ENCODE measurements at regions not wholly inside any gene's neighbourhood (a gene's known extent, or its start where the extent isn't known, plus 50 kb on each side); places are given as distances from the start of the nearest gene placed in this dataset.

DNA sequence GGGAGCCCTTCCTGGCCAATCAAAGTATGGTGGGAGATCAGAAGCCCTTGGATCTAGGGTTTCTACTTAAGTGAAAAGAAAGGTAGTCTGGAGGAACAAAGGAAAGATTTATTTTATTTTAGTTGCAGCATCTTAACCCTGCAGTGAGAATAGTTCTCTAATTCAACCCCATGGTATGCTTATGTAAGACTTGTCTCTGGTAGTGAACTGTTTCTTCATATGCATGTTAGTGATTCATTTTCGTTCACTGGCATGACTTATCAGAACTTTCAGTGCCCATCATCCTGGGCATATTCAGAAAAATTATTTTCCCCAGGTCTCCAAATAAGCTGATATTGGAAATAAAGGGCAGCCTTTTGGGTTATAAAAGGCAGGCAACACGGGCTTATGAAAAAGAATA lies 1058.8 kb downstream of the NLGN4Y start:
- H3K9me3 Mint-ChIP-seq (ENCODE audit: low read depth) = peaks cover 2% of the 10 kb centered on the region
- no peaks in the 10 kb centered on the region for H3K27me3 Mint-ChIP-seq
- ATAC-seq (no peak), DNase-seq (no peak)
- ChIA-PET CTCF (interaction anchor here (0.6 kb wide), 1 partner anchor 252 kb away, joined by 4 read pairs; no protein-coding TSS in a partner anchor), POLR2A (no interaction called here)
- H3K4me3 Mint-ChIP-seq = no peak overlapping the region
- H3K36me3 Mint-ChIP-seq (ENCODE audit: low read depth) = no peaks in the 10 kb centered on the region
- no peak overlapping the region for H3K27ac Mint-ChIP-seq
- intact Hi-C loops (cut with DNase I, micrococcal nuclease) = no loop called here
- H3K4me1 Mint-ChIP-seq = peaks cover 3% of the 10 kb centered on the region

DNA sequence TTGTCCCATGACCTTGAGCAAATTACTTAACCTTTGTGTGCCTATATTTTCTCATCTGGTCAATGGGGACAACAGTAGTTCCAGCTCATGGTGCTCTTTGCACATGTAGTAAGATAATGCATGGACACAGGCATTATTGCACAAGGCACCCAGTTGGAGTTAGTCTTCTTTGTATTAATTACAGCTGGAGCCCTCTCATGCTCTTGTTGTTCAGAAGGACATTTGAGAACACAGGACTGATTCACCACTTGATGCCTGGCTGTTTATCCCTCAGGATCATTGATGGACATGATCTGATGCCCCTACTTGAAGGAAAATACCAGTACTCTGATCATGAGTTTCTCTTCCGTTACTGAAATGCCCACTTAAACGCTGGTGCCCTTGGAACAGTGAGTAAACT lies 1068.6 kb downstream of the NLGN4Y start:
- H3K4me1 Mint-ChIP-seq = no peaks in the 10 kb centered on the region
- ChIA-PET POLR2A (no interaction called here), CTCF (no interaction called here)
- H3K4me3 Mint-ChIP-seq = no peak overlapping the region
- no peak overlapping the region for H3K27ac Mint-ChIP-seq
- H3K36me3 Mint-ChIP-seq (ENCODE audit: low read depth) = no peaks in the 10 kb centered on the region
- H3K9me3 Mint-ChIP-seq (ENCODE audit: low read depth) = no peaks in the 10 kb centered on the region
- no peaks in the 10 kb centered on the region for H3K27me3 Mint-ChIP-seq
- intact Hi-C loops (cut with DNase I, micrococcal nuclease) = no loop called here
- DNase-seq (no peak), ATAC-seq (no peak)

DNA sequence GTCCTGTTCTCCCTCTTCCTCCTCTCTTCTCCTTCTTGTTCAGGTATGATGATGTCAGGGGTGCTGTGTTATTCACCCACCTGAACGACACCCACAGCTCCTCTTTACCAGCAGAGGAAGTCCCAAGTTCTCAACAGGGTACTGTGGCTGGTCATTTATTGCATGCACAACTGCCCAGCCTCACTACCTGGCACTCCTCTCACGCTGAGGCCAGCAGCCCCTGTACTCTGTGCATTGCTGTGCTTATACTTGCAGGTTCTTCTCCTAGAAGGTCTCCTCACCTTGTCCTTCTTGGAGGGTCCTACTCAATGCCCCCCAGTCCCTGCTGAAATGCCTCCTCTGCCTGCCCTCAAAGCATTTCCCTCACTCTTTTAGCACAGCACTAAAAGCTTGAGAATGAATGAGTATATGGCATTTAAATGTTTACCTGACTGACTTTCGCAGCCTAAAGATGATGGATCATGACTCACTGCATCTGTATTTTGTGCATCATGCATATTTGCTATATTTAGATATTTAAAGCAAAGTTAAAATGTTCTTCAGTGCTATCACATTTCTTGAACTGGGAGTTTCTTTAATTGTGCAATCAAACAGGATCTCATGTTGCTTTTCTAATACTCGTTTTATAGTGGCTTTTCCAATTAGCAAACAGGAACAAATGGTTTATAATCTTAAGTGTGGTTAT lies 1069.3 kb downstream of the NLGN4Y start:
- no peak overlapping the region for H3K27ac Mint-ChIP-seq
- CTCF ChIA-PET = interaction anchor here (0.7 kb wide), 1 partner anchor 31 kb away, joined by 3 read pairs; no protein-coding TSS in a partner anchor

GRCh38 chrY:15594179-15594578 lies 1069.8 kb downstream of the NLGN4Y start:
- no peak overlapping the region for H3K27ac Mint-ChIP-seq
- H3K9me3 Mint-ChIP-seq (ENCODE audit: low read depth) = no peaks in the 10 kb centered on the region
- DNase-seq = no peak
- intact Hi-C loops (cut with DNase I, micrococcal nuclease) = no loop called here
- CTCF ChIA-PET = interaction anchor here (0.7 kb wide), 1 partner anchor 31 kb away, joined by 3 read pairs; no protein-coding TSS in a partner anchor
- no peak for ATAC-seq
- no peaks in the 10 kb centered on the region for H3K36me3 Mint-ChIP-seq (ENCODE audit: low read depth)
- no peaks in the 10 kb centered on the region for H3K4me1 Mint-ChIP-seq
- POLR2A ChIA-PET = no interaction called here
- H3K27me3 Mint-ChIP-seq = no peaks in the 10 kb centered on the region
- no peak overlapping the region for H3K4me3 Mint-ChIP-seq

More for the DNA sequence above, 1069.3 kb downstream of the NLGN4Y start:
- POLR2A ChIA-PET = no interaction called here
- H3K27me3 Mint-ChIP-seq = no peaks in the 10 kb centered on the region
- H3K4me1 Mint-ChIP-seq = no peaks in the 10 kb centered on the region
- intact Hi-C loops (cut with DNase I, micrococcal nuclease) = no loop called here
- H3K9me3 Mint-ChIP-seq (ENCODE audit: low read depth) = no peaks in the 10 kb centered on the region
- ATAC-seq (no peak), DNase-seq (no peak)
- no peaks in the 10 kb centered on the region for H3K36me3 Mint-ChIP-seq (ENCODE audit: low read depth)
- no peak overlapping the region for H3K4me3 Mint-ChIP-seq

- CTCF ChIA-PET = no interaction called here
- no peak for ATAC-seq
Measured at GRCh38 chrY:15600565-15600964, 1076.2 kb downstream of the NLGN4Y start.

GRCh38 chrY:15624370-15624769 lies 1100.0 kb downstream of the NLGN4Y start:
- no peaks in the 10 kb centered on the region for H3K4me1 Mint-ChIP-seq
- ATAC-seq (no peak), DNase-seq (no peak)
- CTCF ChIA-PET = no interaction called here
- H3K27ac Mint-ChIP-seq = no peak overlapping the region
- intact Hi-C loops (cut with DNase I, micrococcal nuclease) = no loop called here
- H3K27me3 Mint-ChIP-seq = no peaks in the 10 kb centered on the region
- peaks cover 5% of the 10 kb centered on the region for H3K9me3 Mint-ChIP-seq (ENCODE audit: low read depth)
- no peaks in the 10 kb centered on the region for H3K36me3 Mint-ChIP-seq (ENCODE audit: low read depth)
- no peak overlapping the region for H3K4me3 Mint-ChIP-seq
- POLR2A ChIA-PET = no interaction called here

More at GRCh38 chrY:15600565-15600964, 1076.2 kb downstream of the NLGN4Y start:
- Mint-ChIP-seq H3K27ac (no peak overlapping the region), H3K27me3 (no peaks in the 10 kb centered on the region), H3K4me3 (no peak overlapping the region), H3K36me3 (ENCODE audit: low read depth) (no peaks in the 10 kb centered on the region), H3K4me1 (no peaks in the 10 kb centered on the region), H3K9me3 (ENCODE audit: low read depth) (peaks cover 2% of the 10 kb centered on the region)
- DNase-seq = no peak
- intact Hi-C loops (cut with DNase I, micrococcal nuclease) = no loop called here
- POLR2A ChIA-PET = no interaction called here

DNA sequence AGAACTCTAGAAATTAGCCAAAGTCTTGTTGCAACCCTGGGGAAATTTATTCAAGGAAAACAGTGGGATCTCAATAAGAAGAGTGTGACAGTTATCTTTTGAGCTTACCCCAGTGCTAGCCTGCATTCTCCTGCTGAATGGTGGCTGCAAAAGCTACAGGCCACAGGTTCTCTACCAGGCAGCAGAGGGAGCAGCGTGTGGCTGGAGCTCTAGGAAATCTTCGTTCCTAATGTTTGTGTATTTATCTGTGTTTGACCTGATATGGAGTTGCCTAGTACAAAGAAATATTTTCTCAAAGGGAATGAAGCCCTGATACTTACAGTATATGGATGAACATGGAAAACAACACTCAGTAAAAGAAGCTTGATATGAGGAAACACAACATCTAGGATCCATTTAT lies 1100.6 kb downstream of the NLGN4Y start:
- DNase-seq (no peak), ATAC-seq (no peak)
- Mint-ChIP-seq H3K27me3 (no peaks in the 10 kb centered on the region), H3K4me1 (no peaks in the 10 kb centered on the region), H3K9me3 (ENCODE audit: low read depth) (peaks cover 3% of the 10 kb centered on the region), H3K36me3 (ENCODE audit: low read depth) (no peaks in the 10 kb centered on the region), H3K27ac (no peak overlapping the region), H3K4me3 (no peak overlapping the region)
- intact Hi-C loops (cut with DNase I, micrococcal nuclease) = no loop called here
- ChIA-PET POLR2A (no interaction called here), CTCF (interaction anchor here (0.5 kb wide), 1 partner anchor 31 kb away, joined by 3 read pairs; no protein-coding TSS in a partner anchor)

GRCh38 chrY:15648198-15648597 lies 1123.9 kb downstream of the NLGN4Y start:
- no peak overlapping the region for H3K27ac Mint-ChIP-seq
- H3K36me3 Mint-ChIP-seq (ENCODE audit: low read depth) = no peaks in the 10 kb centered on the region
- no peak overlapping the region for H3K4me3 Mint-ChIP-seq
- ATAC-seq = no peak
- POLR2A ChIA-PET = no interaction called here
- H3K4me1 Mint-ChIP-seq = no peaks in the 10 kb centered on the region
- intact Hi-C loops (cut with DNase I, micrococcal nuclease) = no loop called here
- no peaks in the 10 kb centered on the region for H3K27me3 Mint-ChIP-seq
- no peak for DNase-seq
- CTCF ChIA-PET = no interaction called here
- no peaks in the 10 kb centered on the region for H3K9me3 Mint-ChIP-seq (ENCODE audit: low read depth)

GRCh38 chrY:15650056-15650455 lies 1125.7 kb downstream of the NLGN4Y start:
- H3K9me3 Mint-ChIP-seq (ENCODE audit: low read depth) = no peaks in the 10 kb centered on the region
- ATAC-seq (no peak), DNase-seq (no peak)
- no peaks in the 10 kb centered on the region for H3K36me3 Mint-ChIP-seq (ENCODE audit: low read depth)
- ChIA-PET POLR2A (no interaction called here), CTCF (no interaction called here)
- no peaks in the 10 kb centered on the region for H3K4me1 Mint-ChIP-seq
- no peaks in the 10 kb centered on the region for H3K27me3 Mint-ChIP-seq
- no peak overlapping the region for H3K27ac Mint-ChIP-seq
- H3K4me3 Mint-ChIP-seq = no peak overlapping the region
- intact Hi-C loops (cut with DNase I, micrococcal nuclease) = no loop called here

DNA sequence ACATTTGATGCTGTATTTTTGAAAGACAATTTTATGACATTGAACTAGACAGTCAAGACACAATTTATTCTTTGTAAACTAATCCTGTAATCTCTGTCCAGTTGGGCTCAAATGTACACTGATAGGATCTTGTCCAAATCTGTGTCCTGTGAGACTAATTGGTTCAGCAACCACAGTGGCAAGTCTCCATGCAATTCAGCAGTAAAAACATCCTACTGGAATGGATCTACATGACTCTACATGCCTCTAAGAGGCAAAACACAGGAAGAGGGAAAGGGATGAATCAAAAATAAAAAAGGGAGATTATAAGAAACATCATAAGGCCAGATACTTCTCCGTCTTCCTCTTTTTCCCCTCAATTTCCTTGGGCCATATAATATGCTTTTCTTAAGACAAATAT lies 1164.2 kb downstream of the NLGN4Y start:
- Mint-ChIP-seq H3K9me3 (ENCODE audit: low read depth) (no peaks in the 10 kb centered on the region), H3K27ac (no peak overlapping the region), H3K36me3 (ENCODE audit: low read depth) (no peaks in the 10 kb centered on the region), H3K4me3 (no peak overlapping the region), H3K27me3 (no peaks in the 10 kb centered on the region), H3K4me1 (no peaks in the 10 kb centered on the region)
- ATAC-seq (no peak), DNase-seq (no peak)
- ChIA-PET CTCF (no interaction called here), POLR2A (no interaction called here)
- intact Hi-C loops (cut with DNase I, micrococcal nuclease) = no loop called here

DNA sequence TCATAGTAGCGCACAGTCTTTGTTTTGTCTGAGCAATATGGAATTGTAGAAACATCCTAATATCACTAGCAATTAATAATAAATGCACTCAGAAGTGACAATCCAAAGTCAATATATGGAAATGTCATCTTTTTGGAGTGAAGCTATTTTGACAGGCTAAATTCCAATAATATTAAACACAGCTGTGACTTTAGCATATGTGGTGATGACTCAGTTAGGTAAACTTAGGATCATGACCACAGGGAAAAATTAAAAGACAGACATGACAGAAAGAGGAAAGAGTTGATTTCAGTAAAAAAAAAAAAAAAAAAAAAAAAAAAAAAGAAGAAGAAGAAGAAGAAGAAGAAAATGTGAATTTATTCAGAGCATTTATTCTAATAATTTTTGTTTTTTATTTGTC lies 1165.7 kb downstream of the NLGN4Y start:
- Mint-ChIP-seq H3K4me3 (no peak overlapping the region), H3K36me3 (ENCODE audit: low read depth) (no peaks in the 10 kb centered on the region), H3K27me3 (no peaks in the 10 kb centered on the region), H3K27ac (no peak overlapping the region), H3K9me3 (ENCODE audit: low read depth) (no peaks in the 10 kb centered on the region), H3K4me1 (no peaks in the 10 kb centered on the region)
- DNase-seq = no peak
- no peak for ATAC-seq
- ChIA-PET POLR2A (no interaction called here), CTCF (no interaction called here)
- intact Hi-C loops (cut with DNase I, micrococcal nuclease) = no loop called here

- no peaks in the 10 kb centered on the region for H3K4me1 Mint-ChIP-seq
- CTCF ChIA-PET = no interaction called here
- ATAC-seq (no peak), DNase-seq (no peak)
- H3K27ac Mint-ChIP-seq = no peak overlapping the region
- no peaks in the 10 kb centered on the region for H3K9me3 Mint-ChIP-seq (ENCODE audit: low read depth)
- no peaks in the 10 kb centered on the region for H3K27me3 Mint-ChIP-seq
- POLR2A ChIA-PET = no interaction called here
- intact Hi-C loops (cut with DNase I, micrococcal nuclease) = no loop called here
- no peak overlapping the region for H3K4me3 Mint-ChIP-seq
- no peaks in the 10 kb centered on the region for H3K36me3 Mint-ChIP-seq (ENCODE audit: low read depth)
Measured at GRCh38 chrY:15702131-15702530, 1177.8 kb downstream of the NLGN4Y start.

DNA sequence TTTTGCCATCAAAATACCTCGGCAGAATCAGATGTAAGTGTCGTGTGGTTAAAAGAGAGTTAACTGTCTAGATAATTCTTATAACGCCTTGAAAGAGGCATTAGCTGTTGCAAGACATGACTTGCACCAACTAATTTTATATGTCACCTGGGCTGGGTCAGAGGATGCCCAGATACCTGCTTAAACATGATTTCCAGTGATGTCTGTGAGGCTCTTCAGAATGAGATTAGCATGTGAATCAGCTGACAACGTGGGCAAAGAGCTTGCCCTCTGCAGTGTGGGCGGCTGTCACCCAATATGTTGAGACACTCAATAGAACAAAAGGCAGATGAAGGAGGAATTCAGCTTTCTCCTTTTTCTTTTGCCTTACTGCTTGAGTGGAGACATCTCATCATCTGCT lies 1180.6 kb downstream of the NLGN4Y start:
- H3K27ac Mint-ChIP-seq = no peak overlapping the region
- no peaks in the 10 kb centered on the region for H3K9me3 Mint-ChIP-seq (ENCODE audit: low read depth)
- no peak overlapping the region for H3K4me3 Mint-ChIP-seq
- intact Hi-C loops (cut with DNase I, micrococcal nuclease) = no loop called here
- no peaks in the 10 kb centered on the region for H3K4me1 Mint-ChIP-seq
- ChIA-PET CTCF (no interaction called here), POLR2A (no interaction called here)
- no peak for DNase-seq
- no peaks in the 10 kb centered on the region for H3K27me3 Mint-ChIP-seq
- no peak for ATAC-seq
- no peaks in the 10 kb centered on the region for H3K36me3 Mint-ChIP-seq (ENCODE audit: low read depth)

All from activated CD4-positive, alpha-beta T cell treated with anti-CD3 and anti-CD28 coated beads for 36 hours (primary cell).